GM06990 (cell line): ENCODE measurements at regions not wholly inside any gene's neighbourhood (a gene's known extent, or its start where the extent isn't known, plus 50 kb on each side); places are given as distances from the start of the nearest gene placed in this dataset.
"Not testable (repeated sequence)": the region's sequence is repeated elsewhere in the genome, so short reads cannot be mapped to it uniquely, and the experiment has no call there.

ENCODE experiments used
- DNase-seq: peaks from one replicate; pipeline ENCODE4 v3.0.0-alpha.2; 2011; ENCODE audit not compliant: insufficient read length; ENCODE audit errors: extremely low read depth
- H3K27me3 ChIP-seq: replicated peaks from 2 replicates; pipeline ENCODE4 v1.6.0; 2011; ENCODE audit warnings: low read length; ENCODE audit not compliant: control insufficient read depth, insufficient read depth
- H3K36me3 ChIP-seq: 2 replicates; pipeline ENCODE4 v1.5.1; 2011; ENCODE audit warnings: low read length; ENCODE audit not compliant: control insufficient read depth, insufficient read depth
- H3K4me3 ChIP-seq: replicated peaks from 2 replicates; pipeline ENCODE4 v1.5.1; 2011; ENCODE audit warnings: low read depth, mild to moderate bottlenecking, control low read depth, low read length
- CTCF ChIP-seq: IDR thresholded peaks from 2 replicates; pipeline ENCODE4 v1.5.1; 2011; ENCODE audit warnings: low read length, control low read depth, mild to moderate bottlenecking, inconsistent platforms; ENCODE audit not compliant: insufficient read depth, poor library complexity, severe bottlenecking

GRCh38 chr4:91653067-91653466 lies 650.7 kb upstream of the GRID2 start:
- no peak for TF ChIP-seq CTCF
- no peaks in the 10 kb centered on the region for H3K36me3 ChIP-seq
- DNase-seq = no peak
- H3K27me3 ChIP-seq = no peaks in the 10 kb centered on the region
- no peak overlapping the region for H3K4me3 ChIP-seq

DNA sequence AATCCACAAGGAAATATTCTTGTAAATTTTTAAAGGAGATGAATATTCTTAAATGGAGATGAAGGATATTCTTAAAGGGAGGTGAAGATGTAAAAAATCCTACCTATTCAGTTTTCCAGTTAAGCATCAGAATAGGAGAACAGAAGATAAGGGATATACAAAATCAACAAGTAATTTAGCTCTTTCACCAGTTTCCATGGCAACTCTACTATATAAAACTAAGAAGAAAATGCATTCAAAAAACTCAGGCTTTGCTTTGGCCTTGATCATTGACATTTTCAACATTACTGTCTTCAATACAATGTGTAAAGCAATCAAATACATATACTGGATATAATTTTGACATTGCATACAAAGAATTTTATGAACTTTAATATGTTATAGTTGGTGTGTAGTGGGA lies 622.7 kb upstream of the GRID2 start:
- H3K27me3 ChIP-seq = no peaks in the 10 kb centered on the region
- no peak for TF ChIP-seq CTCF
- no peak for DNase-seq
- no peak overlapping the region for H3K4me3 ChIP-seq
- no peaks in the 10 kb centered on the region for H3K36me3 ChIP-seq

GRCh38 chr4:91681544-91681943 lies 622.2 kb upstream of the GRID2 start:
- no peak for DNase-seq
- H3K4me3 ChIP-seq = no peak overlapping the region
- H3K27me3 ChIP-seq = no peaks in the 10 kb centered on the region
- TF ChIP-seq CTCF = no peak
- no peaks in the 10 kb centered on the region for H3K36me3 ChIP-seq

- DNase-seq = no peak
- no peaks in the 10 kb centered on the region for H3K27me3 ChIP-seq
- no peaks in the 10 kb centered on the region for H3K36me3 ChIP-seq
- TF ChIP-seq CTCF = no peak
- H3K4me3 ChIP-seq = no peak overlapping the region
These were observed 618.8 kb upstream of the GRID2 start for GRCh38 chr4:91684955-91685354.

DNA sequence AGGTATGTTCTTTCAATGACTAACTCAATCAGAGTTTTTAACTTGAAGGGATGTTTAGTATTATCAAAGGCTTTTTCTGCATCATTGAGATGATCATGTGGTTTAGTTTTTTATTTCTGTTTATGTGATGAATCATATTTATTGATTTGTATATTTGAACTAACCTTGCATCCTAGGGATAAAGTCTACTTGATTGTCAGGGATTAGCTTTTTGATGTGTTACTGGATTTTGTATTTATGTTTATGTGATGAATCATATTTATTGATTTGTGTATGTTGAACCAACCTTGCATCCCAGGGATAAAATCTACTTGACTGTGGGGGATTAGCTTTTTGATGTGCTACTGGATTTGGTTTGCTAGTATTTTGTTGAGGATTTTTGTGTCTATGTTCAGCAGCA lies 615.4 kb upstream of the GRID2 start:
- no peak for TF ChIP-seq CTCF
- DNase-seq = no peak
- Histone ChIP-seq H3K36me3 (no peaks in the 10 kb centered on the region), H3K4me3 (no peak overlapping the region), H3K27me3 (no peaks in the 10 kb centered on the region)

DNA sequence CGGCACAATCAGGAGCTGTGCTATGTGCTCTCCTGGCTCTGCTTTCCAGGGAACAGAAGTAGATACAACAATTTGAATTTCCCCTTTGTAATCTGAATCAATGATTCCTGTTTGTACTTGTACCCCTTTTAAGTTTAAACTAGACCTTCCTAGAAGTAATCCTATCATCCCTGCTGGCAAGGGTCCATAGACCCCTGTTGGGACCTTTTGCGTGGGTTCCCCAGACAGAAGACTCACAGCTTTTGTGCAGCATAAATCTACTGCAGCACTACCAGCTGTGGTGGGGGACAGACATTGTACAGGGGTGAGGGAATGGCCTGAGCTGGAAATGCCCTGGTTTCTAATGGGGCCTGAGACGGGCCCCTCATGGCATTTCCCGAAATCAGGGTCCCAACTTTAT lies 604.1 kb upstream of the GRID2 start:
- not testable (repeated sequence) for H3K27me3 ChIP-seq, H3K4me3 ChIP-seq, H3K36me3 ChIP-seq, DNase-seq

- Histone ChIP-seq H3K27me3 (no peaks in the 10 kb centered on the region), H3K4me3 (no peak overlapping the region), H3K36me3 (no peaks in the 10 kb centered on the region)
- DNase-seq = no peak
- TF ChIP-seq CTCF = no peak
These were observed 573.9 kb upstream of the GRID2 start for GRCh38 chr4:91729851-91730250.
